CD8-positive, alpha-beta memory T cell (primary cell): ENCODE measurements at regions not wholly inside any gene's neighbourhood (a gene's known extent, or its start where the extent isn't known, plus 50 kb on each side); places are given as distances from the start of the nearest gene placed in this dataset.

Experiments used
- CTCF ChIA-PET: fragments of 350-600 bp; sonication (Branson Sonifier 250); formaldehyde crosslinking; loops from one replicate; lab custom pipeline; 2021; ENCODE audit warnings: antibody characterized with exemption; lab: Charles Lee
- POLR2A ChIA-PET: fragments of 350-600 bp; sonication (Branson Sonifier 250); formaldehyde crosslinking; loops from one replicate; lab custom pipeline; 2021; ENCODE audit warnings: antibody characterized with exemption; lab: Charles Lee
- DNase-seq, 5 donors: peaks; one replicate each; pipeline versions ENCODE4 v3.0.0 to v3.0.0-alpha.2; 2020 to 2022; ENCODE audit warnings: mixed read lengths in 1 of 5
- H3K27ac ChIP-seq: one replicate; pipeline ENCODE4 v1.7.0; 2013; ENCODE audit warnings: low read depth, mild to moderate bottlenecking, low read length, moderate library complexity
- H3K27me3 ChIP-seq: 2 replicates; pipeline ENCODE4 v1.7.0; 2013; ENCODE audit warnings: low read length, mild to moderate bottlenecking; ENCODE audit not compliant: insufficient read depth, poor library complexity, severe bottlenecking
- H3K36me3 ChIP-seq: 2 replicates; pipeline ENCODE4 v1.7.0; 2013; ENCODE audit warnings: mild to moderate bottlenecking, low read length, moderate library complexity; ENCODE audit not compliant: insufficient read depth
- H3K4me1 ChIP-seq: 2 replicates; pipeline ENCODE4 v1.7.0; 2013; ENCODE audit warnings: mild to moderate bottlenecking, low read length, moderate library complexity; ENCODE audit not compliant: insufficient read depth
- H3K4me3 ChIP-seq: 2 replicates; pipeline ENCODE4 v1.7.0; 2013; ENCODE audit warnings: mild to moderate bottlenecking, low read length
- H3K9me3 ChIP-seq: 2 replicates; pipeline ENCODE4 v1.7.0; 2013; ENCODE audit warnings: mild to moderate bottlenecking, low read length
- H3K27ac Mint-ChIP-seq, 8 donors: one replicate each; pipeline ENCODE4 v1.8.0; 2020 to 2021; ENCODE audit warnings: mixed read lengths in 8 of 8, mild to moderate bottlenecking in 6 of 8, inconsistent platforms in 3 of 8, moderate library complexity in 3 of 8
- H3K27me3 Mint-ChIP-seq, 2 donors: one replicate each; pipeline ENCODE4 v1.8.0; 2020 to 2021; ENCODE audit warnings: mixed read lengths in 2 of 2, mild to moderate bottlenecking in 1 of 2, moderate library complexity in 1 of 2
- H3K36me3 Mint-ChIP-seq, 3 donors: one replicate each; pipeline ENCODE4 v1.8.0; 2020 to 2021; ENCODE audit warnings: mixed read lengths in 3 of 3, inconsistent platforms in 1 of 3, mild to moderate bottlenecking in 1 of 3
- H3K4me1 Mint-ChIP-seq, 3 donors: one replicate each; pipeline ENCODE4 v1.8.0; 2020 to 2021; ENCODE audit warnings: mixed read lengths in 3 of 3, inconsistent platforms in 1 of 3, mild to moderate bottlenecking in 1 of 3
- H3K4me3 Mint-ChIP-seq, 7 donors: one replicate each; pipeline ENCODE4 v1.8.0; 2020 to 2021; ENCODE audit warnings: mixed read lengths in 7 of 7, mild to moderate bottlenecking in 6 of 7, moderate library complexity in 4 of 7, inconsistent platforms in 2 of 7
- H3K9me3 Mint-ChIP-seq, 5 donors: one replicate each; pipeline ENCODE4 v1.8.0; 2020 to 2022; ENCODE audit warnings: mixed read lengths in 5 of 5, mild to moderate bottlenecking in 3 of 5, moderate library complexity in 2 of 5, inconsistent platforms in 1 of 5

- ChIA-PET POLR2A (no interaction called here), CTCF (interaction anchor here (0.6 kb wide), 1 partner anchor 44 kb away, joined by 3 read pairs; no protein-coding TSS in a partner anchor)
- H3K27me3 Mint-ChIP-seq: peaks cover 0 to 2% of the 10 kb centered on the region in 2 donors
- Histone ChIP-seq H3K36me3 (no peaks in the 10 kb centered on the region), H3K9me3 (no peaks in the 10 kb centered on the region), H3K27me3 (no peaks in the 10 kb centered on the region), H3K27ac (no peak overlapping the region), H3K4me3 (no peak overlapping the region), H3K4me1 (no peaks in the 10 kb centered on the region)
- peak overlapping the region in 1 of 7 donors; percentile 7 for H3K4me3 Mint-ChIP-seq
- H3K4me1 Mint-ChIP-seq: no peaks in the 10 kb centered on the region
- DNase-seq: no peak
- no peaks in the 10 kb centered on the region for H3K36me3 Mint-ChIP-seq
- peaks cover 0 to 2% (median 0%) of the 10 kb centered on the region in 5 donors for H3K9me3 Mint-ChIP-seq
- H3K27ac Mint-ChIP-seq: no peak overlapping the region
Measured at GRCh38 chr11:121892131-121892681, 223.8 kb downstream of the BLID start.

GRCh38 chr11:121890946-121891515 is 225.0 kb downstream of the BLID start:
- Mint-ChIP-seq H3K27ac (no peak overlapping the region), H3K9me3 (peaks cover 0 to 3% (median 0%) of the 10 kb centered on the region in 5 donors), H3K27me3 (peaks cover 0 to 2% of the 10 kb centered on the region in 2 donors), H3K4me1 (no peaks in the 10 kb centered on the region), H3K36me3 (no peaks in the 10 kb centered on the region), H3K4me3 (no peak overlapping the region)
- ChIA-PET POLR2A (no interaction called here), CTCF (no interaction called here)
- Histone ChIP-seq H3K4me1 (no peaks in the 10 kb centered on the region), H3K27me3 (no peaks in the 10 kb centered on the region), H3K27ac (no peak overlapping the region), H3K36me3 (no peaks in the 10 kb centered on the region), H3K4me3 (no peak overlapping the region), H3K9me3 (no peaks in the 10 kb centered on the region)
- DNase-seq: no peak

DNA sequence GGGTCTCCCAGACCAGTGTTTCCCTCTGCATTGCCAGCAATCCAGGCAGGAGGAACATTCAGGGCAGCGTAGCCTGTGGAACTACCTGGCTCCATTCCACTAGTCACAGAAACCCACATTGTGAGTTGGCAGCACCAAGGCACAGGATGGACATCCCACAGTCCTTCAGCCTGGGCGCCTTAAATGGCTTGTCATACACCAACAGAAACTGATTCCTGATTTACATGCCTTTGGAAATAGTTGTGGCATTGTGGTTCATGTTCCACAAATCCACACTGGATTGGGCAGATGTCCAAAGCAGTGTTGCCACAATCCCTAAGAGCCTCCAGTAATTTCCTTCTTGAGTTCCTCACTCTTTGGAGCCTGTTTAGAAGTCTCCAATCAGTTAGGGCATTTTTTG is 225.6 kb downstream of the BLID start:
- no peaks in the 10 kb centered on the region for H3K4me1 Mint-ChIP-seq

GRCh38 chr11:121889931-121890330 is 226.1 kb downstream of the BLID start:
- H3K4me3 ChIP-seq: no peak overlapping the region
- H3K27ac ChIP-seq: no peak overlapping the region
- Mint-ChIP-seq H3K27me3 (peaks cover 0 to 2% of the 10 kb centered on the region in 2 donors), H3K9me3 (peaks cover 0 to 6% (median under 1%) of the 10 kb centered on the region in 5 donors), H3K4me1 (no peaks in the 10 kb centered on the region), H3K27ac (no peak overlapping the region), H3K4me3 (no peak overlapping the region), H3K36me3 (no peaks in the 10 kb centered on the region)
- POLR2A ChIA-PET: no interaction called here
- H3K4me1 ChIP-seq: no peaks in the 10 kb centered on the region
- H3K36me3 ChIP-seq: no peaks in the 10 kb centered on the region
- DNase-seq: no peak
- CTCF ChIA-PET: no interaction called here
- no peaks in the 10 kb centered on the region for H3K27me3 ChIP-seq
- no peaks in the 10 kb centered on the region for H3K9me3 ChIP-seq

More for the DNA sequence above, 225.6 kb downstream of the BLID start:
- POLR2A ChIA-PET: no interaction called here
- Mint-ChIP-seq H3K36me3 (no peaks in the 10 kb centered on the region), H3K4me3 (no peak overlapping the region), H3K27ac (no peak overlapping the region), H3K9me3 (peaks cover 0 to 5% (median 0%) of the 10 kb centered on the region in 5 donors), H3K27me3 (peaks cover 0 to 2% of the 10 kb centered on the region in 2 donors)
- CTCF ChIA-PET: no interaction called here
- Histone ChIP-seq H3K9me3 (no peaks in the 10 kb centered on the region), H3K4me3 (no peak overlapping the region), H3K36me3 (no peaks in the 10 kb centered on the region), H3K27me3 (no peaks in the 10 kb centered on the region), H3K4me1 (no peaks in the 10 kb centered on the region), H3K27ac (no peak overlapping the region)
- no peak for DNase-seq

DNA sequence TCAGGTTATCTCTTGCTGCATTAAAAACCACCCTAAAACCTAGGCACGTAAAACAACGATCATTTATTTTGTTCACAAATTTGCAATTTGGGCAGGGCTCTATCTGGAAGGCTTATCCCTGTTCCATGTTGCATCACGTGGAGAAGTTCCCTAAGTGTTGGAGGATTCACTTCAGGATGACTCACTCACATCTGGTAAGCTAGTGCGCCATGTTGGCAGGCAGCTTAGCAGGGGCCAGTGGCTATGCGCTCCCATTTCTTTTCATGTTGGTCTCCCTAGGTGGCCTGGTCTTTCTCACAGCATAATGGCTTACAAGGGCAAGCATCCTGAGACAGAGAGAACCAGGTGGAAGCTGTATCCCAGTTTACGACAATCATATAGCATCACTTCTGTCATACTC is 226.8 kb downstream of the BLID start:
- H3K4me3 ChIP-seq: no peak overlapping the region
- no peak overlapping the region for H3K27ac Mint-ChIP-seq
- H3K27ac ChIP-seq: no peak overlapping the region
- no peak for DNase-seq
- H3K9me3 Mint-ChIP-seq: peaks cover 0 to 6% (median 1%) of the 10 kb centered on the region in 5 donors
- POLR2A ChIA-PET: no interaction called here
- H3K4me3 Mint-ChIP-seq: no peak overlapping the region
- CTCF ChIA-PET: no interaction called here
- H3K36me3 Mint-ChIP-seq: no peaks in the 10 kb centered on the region
- H3K27me3 ChIP-seq: no peaks in the 10 kb centered on the region
- H3K4me1 ChIP-seq: no peaks in the 10 kb centered on the region
- H3K4me1 Mint-ChIP-seq: no peaks in the 10 kb centered on the region
- peaks cover 0 to 2% of the 10 kb centered on the region in 2 donors for H3K27me3 Mint-ChIP-seq
- no peaks in the 10 kb centered on the region for H3K36me3 ChIP-seq
- H3K9me3 ChIP-seq: no peaks in the 10 kb centered on the region

DNA sequence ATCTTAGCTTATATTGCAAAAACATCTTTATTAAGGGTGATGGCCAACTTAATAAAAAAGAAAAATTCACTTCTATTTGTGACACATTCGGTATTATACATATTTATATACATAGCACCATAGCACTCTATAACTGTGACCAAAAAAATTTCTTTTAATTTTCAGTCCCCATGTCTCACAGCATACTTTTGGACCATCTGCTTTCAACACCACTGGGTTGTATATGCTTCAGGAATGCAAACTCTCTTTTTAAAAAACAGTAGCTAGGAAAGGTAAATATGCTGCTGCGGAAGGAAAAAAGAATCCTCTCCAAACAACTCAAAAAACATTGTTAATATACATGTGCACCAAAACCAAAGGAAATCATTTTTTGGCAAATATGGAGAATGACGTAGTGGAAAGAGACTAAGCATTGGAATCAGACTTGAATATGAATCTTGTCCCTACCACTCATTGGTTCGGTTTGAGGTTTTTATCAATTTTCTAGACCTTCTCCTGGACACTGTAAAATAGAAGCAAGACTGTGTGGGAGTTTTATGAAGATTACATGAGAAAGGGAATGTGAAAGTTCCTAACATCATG is 227.9 kb downstream of the BLID start:
- H3K27ac Mint-ChIP-seq: no peak overlapping the region
- no peaks in the 10 kb centered on the region for H3K36me3 ChIP-seq
- POLR2A ChIA-PET: no interaction called here
- no peak for DNase-seq
- no peak overlapping the region for H3K4me3 Mint-ChIP-seq
- H3K4me3 ChIP-seq: no peak overlapping the region
- no peak overlapping the region for H3K27ac ChIP-seq
- H3K27me3 Mint-ChIP-seq: peaks cover 0 to 2% of the 10 kb centered on the region in 2 donors
- H3K4me1 ChIP-seq: no peaks in the 10 kb centered on the region
- H3K36me3 Mint-ChIP-seq: no peaks in the 10 kb centered on the region
- H3K4me1 Mint-ChIP-seq: no peaks in the 10 kb centered on the region
- H3K27me3 ChIP-seq: no peaks in the 10 kb centered on the region
- peaks cover 0 to 6% (median 1%) of the 10 kb centered on the region in 5 donors for H3K9me3 Mint-ChIP-seq
- no peaks in the 10 kb centered on the region for H3K9me3 ChIP-seq
- CTCF ChIA-PET: no interaction called here

- Mint-ChIP-seq H3K27ac (no peak overlapping the region), H3K4me1 (no peaks in the 10 kb centered on the region), H3K9me3 (peaks cover 0 to 6% (median 1%) of the 10 kb centered on the region in 5 donors), H3K36me3 (no peaks in the 10 kb centered on the region), H3K4me3 (no peak overlapping the region), H3K27me3 (peaks cover 0 to 2% of the 10 kb centered on the region in 2 donors)
- no peak overlapping the region for H3K4me3 ChIP-seq
- no peaks in the 10 kb centered on the region for H3K9me3 ChIP-seq
- H3K4me1 ChIP-seq: no peaks in the 10 kb centered on the region
- ChIA-PET POLR2A (no interaction called here), CTCF (no interaction called here)
- H3K27ac ChIP-seq: no peak overlapping the region
- H3K36me3 ChIP-seq: no peaks in the 10 kb centered on the region
- H3K27me3 ChIP-seq: no peaks in the 10 kb centered on the region
- no peak for DNase-seq
Measured at GRCh38 chr11:121887569-121887968, 228.4 kb downstream of the BLID start.

DNA sequence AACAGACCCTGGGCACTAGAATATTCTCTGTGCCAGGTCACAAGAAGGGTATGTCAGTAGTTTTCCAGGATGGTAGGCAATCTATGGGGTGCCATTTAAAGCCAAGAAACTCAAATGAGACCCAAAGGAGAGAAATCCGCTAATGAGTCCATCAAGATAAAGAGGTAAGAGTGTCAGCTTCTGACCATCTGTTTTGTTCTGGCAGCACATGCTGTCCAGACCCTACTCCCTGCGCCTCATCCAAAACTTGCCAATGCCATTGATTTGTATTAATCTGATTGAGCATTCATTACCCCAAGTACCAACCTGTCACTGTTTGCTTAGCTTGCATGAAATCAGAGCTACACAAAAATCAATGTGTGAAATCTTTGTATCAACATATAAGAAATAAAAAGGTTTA is 229.0 kb downstream of the BLID start:
- ChIA-PET CTCF (no interaction called here), POLR2A (no interaction called here)
- Histone ChIP-seq H3K36me3 (no peaks in the 10 kb centered on the region), H3K27ac (no peak overlapping the region), H3K9me3 (no peaks in the 10 kb centered on the region), H3K4me1 (no peaks in the 10 kb centered on the region), H3K4me3 (no peak overlapping the region), H3K27me3 (no peaks in the 10 kb centered on the region)
- H3K36me3 Mint-ChIP-seq: no peaks in the 10 kb centered on the region
- peaks cover 0 to 2% of the 10 kb centered on the region in 2 donors for H3K27me3 Mint-ChIP-seq
- H3K27ac Mint-ChIP-seq: no peak overlapping the region
- no peak for DNase-seq
- H3K4me3 Mint-ChIP-seq: no peak overlapping the region
- H3K9me3 Mint-ChIP-seq: peaks cover 0 to 6% (median 1%) of the 10 kb centered on the region in 5 donors
- no peaks in the 10 kb centered on the region for H3K4me1 Mint-ChIP-seq
